Stimulated activated CD4-positive, alpha-beta T cell treated with anti-CD3 and anti-CD28 coated beads, Interleukin-1b, Interleukin-23, amount 100 ng/mL, for 4 hours (primary cell): ENCODE measurements at regions not wholly inside any gene's neighbourhood (a gene's known extent, or its start where the extent isn't known, plus 50 kb on each side); places are given as distances from the start of the nearest gene placed in this dataset.
A peak's percentile ranks its signal among the peaks of the same experiment; 100 is the strongest.
"Not testable (repeated sequence)": the region's sequence is repeated elsewhere in the genome, so short reads cannot be mapped to it uniquely, and the experiment has no call there.

Experiments used
- DNase-seq, 2 donors: peaks; one replicate each; pipeline ENCODE4 v3.0.0-alpha.2; 2020; ENCODE audit warnings: low read depth in 2 of 2

DNA sequence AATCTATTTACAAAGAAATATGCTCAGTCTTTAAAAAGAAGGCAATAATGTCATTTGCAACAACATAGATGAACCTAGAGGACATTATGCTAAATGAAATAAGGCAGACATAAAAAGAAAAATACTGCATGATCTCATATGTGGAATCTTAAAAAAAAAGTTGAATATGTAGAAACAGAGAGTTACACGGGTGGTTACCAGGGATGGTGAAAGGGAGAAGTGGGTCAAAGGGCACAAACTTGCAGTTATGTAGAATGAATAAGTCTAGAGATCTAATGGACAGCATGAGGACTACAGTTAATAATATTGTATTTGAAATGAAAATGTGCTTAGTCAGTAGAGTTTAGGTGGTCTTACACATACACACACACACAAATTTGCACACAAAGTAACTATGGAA is 88.2 kb upstream of the CCDC71L start:
- DNase-seq = no peak

DNA sequence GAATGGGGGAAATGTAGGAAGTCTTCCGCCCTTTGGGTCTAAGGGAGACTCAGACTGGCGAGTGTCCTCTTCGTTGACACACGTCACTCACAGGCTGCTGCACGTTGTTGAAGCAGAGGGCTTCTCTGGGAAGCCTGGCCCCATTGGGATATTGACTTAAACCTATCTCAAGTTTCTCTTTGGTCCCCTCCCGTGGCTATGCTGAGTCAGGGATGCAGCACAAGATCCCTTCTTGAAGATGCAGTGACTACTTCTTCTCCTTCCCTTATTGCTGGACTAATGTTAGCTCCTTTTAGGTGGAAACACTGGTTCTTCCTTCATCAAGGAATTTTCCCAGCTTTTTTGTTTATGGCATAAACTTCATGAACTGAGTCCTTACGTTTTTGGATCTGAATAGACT is 89.8 kb upstream of the CCDC71L start:
- no peak for DNase-seq

DNA sequence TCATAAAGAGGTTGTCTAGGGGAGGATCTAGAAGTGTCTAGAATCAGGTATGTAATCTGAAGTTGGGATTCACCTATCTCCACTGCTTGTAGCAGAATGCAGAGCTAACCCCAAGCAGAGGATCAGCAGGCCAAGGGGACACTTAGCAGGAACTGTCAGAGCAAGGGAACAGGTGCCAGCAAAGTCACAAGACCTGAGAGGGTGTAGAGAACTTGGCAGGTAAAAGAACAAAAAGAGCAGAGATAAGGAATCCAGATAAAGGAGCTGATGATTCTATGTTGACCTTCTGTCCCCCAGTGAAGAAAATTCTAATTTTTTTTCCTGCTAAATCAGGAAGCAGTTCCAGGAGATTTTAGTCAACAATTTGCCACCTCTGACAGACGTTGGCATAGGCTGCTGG is 91.4 kb upstream of the CCDC71L start:
- DNase-seq = no peak

DNA sequence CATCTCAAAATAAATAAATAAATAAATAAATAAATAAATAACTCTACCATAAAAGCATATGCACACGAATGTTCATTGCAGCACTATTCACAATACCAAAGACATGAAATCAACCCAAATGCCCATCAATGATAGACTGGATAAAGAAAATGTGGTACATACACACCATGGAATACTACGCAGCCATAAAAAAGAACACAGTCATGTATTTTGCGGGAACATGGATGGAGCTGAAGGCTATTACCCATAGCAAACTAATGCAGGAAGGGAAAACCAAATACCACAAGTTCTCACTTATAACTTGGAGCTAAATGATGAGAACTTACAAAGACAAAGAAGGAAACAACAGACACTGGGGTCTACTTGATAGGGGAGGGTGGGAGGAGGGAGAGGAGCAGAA is 94.1 kb upstream of the CCDC71L start:
- DNase-seq = not testable (repeated sequence)

DNA sequence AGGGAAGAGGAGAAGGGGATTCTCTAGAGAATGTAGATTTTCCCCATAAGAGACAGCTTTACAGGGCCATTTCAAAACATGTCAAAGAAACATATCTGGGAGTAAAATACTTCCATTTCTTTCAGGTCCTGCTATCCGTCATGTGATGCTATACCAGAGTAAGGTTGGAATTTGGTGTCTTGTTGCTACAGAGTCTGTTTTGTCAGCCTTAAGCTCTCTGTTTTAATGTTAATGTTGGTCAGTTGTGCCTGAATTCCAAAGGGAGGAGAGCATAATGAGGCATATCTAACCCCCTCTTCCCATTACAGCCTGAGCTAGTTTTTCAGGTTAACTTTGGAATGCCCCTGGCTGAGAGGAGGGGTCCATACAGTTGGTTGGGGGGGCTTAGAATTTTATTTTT is 94.7 kb upstream of the CCDC71L start:
- no peak for DNase-seq

- no peak for DNase-seq
Observed at GRCh38 chr7:106756071-106756470, 95.1 kb upstream of the CCDC71L start.

DNA sequence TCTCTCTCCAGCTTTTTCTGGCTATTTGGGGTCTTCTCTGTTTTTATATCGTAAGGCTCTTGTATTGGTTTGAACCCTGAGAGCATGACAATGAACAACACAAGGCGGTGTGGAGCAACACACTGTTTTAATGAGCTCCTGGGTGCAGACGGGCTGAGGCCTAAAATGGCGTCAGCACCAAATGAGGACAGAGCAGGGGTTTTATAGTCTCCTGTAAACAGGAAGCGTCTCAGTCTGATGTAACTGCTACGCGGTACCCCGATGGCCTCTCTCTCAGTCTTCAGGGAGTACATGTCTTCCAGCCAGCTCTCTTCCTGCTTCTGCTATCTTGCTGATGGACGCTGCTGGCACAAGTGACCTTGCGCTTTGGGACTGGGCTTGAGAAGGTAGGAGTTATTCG is 95.9 kb upstream of the CCDC71L start:
- DNase-seq = no peak

DNA sequence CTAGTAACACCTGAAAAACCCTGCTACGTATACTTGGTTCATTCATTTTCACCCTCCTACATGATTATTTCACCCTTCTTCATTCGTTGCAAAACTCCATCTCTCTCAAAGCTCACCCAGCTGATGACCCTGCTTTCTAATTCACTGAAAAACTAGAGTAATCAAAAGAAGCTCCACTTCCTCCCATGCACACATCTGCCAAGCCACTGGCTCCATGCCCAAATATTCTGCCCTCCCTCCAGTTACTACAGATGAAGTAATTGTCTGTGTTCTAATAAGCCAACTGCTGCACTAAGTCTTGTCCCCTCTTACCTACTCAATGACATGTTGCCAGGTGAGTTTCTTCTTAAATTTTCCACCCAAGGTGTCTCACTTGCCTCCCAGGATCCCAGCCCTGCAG is 96.9 kb upstream of the CCDC71L start:
- DNase-seq = no peak

GRCh38 chr7:106762845-106763244 is 101.9 kb upstream of the CCDC71L start:
- DNase-seq = not testable (repeated sequence)

DNA sequence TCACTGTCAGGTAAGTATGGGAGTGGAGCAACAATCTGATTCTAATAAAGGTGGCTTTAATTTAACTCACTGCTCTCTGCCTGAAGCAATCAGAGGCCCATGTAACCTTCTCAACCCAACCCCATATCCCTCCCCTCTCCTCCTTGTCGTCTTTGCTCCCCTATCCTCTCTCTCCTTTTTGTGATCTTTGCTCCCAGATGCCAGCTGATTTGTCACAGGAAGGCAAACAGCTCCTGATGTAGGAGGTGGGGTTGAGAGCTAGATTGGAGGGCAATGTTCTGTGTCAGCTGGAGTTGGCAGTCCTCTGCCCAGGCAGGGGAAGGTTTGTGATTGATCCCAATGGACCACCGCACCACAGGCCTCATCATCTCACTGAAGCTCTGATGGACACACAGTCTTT is 101.4 kb upstream of the PIK3CG start:
- DNase-seq = no peak

- no peak for DNase-seq
Observed at GRCh38 chr7:106765727-106766355, 99.2 kb upstream of the PIK3CG start.

GRCh38 chr7:106766551-106766950 is 98.5 kb upstream of the PIK3CG start:
- no peak for DNase-seq

DNA sequence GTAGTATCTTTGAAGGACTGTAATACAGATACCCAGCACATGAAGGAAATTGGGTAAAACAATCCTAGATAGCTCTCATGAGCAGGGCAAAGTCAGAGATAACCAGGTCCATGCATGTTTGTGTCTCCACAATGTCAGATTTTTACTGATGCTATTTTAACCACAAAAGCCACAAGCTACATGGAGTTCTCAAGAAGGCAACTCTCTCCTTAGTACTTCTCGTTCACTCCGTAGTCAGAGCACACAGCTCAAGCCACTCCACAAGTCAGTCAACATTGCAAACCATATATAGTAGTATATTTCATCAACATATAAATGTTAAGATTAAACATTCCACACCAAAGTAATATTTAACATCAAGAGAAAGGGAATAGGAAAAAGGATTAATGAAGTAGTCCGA is 98.0 kb upstream of the PIK3CG start:
- DNase-seq = no peak

DNA sequence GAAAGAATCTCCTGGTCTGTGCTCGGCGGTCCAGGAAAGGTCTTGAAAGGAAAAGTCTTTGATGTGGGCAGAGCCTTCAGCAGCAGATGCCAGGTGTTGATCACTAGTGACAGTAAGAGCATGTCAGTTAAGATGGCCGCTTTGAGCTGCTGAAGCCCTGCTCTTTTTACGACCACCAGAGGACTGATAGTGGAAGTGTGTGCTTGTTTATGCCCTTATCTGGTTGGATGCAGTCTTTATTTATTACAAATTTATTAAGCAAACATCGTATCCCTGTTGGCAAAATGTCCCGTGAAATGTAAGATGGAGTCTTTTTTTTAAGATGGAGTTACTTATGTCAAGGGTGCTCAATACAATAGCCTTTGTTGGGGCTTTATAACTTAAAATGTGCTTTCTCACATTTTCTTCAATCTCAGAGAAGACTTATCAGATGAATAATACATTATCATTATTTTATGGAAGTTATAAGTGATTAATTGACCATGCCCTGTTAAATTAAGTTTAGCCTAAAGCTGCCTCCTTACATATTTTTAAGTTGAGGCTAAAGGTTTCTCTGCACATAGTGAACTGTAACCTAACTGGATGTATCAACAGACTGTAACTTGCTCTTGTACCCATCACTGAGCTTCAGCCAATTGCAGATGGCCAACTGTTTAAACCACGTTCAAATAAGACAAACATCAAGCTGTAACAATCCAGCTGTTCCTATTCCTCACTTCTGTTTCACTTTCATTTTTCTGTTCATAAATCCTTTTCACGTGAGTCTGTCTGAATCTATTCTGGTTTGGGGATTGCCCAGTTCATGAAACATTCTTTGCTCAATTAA is 97.4 kb upstream of the PIK3CG start:
- no peak for DNase-seq

- no peak for DNase-seq
Observed at GRCh38 chr7:106768324-106768751, 96.7 kb upstream of the PIK3CG start.

- DNase-seq = no peak
Observed at GRCh38 chr7:106770191-106770590, 94.9 kb upstream of the PIK3CG start.

DNA sequence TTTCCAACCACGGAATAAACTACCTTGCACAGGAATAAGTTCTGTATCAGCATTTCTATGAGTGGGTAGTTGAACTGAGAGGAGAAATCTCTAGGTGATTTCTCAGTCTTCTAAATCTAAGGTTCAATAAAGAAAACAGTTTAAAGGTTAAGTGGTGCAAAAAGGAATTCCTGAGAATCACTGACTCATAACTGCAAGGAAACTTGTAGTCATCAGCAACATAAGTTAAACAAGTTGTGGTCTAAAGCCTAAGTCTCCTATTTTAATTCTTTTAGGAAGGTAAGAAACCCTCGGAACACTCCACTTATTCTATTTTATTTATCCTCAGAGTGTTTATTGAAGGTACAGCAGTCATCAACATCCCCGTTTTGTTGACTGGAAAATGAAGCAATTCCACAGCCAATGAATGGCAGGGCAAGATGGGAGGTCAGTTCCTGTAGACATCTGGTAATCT is 92.4 kb upstream of the PIK3CG start:
- DNase-seq = no peak

DNA sequence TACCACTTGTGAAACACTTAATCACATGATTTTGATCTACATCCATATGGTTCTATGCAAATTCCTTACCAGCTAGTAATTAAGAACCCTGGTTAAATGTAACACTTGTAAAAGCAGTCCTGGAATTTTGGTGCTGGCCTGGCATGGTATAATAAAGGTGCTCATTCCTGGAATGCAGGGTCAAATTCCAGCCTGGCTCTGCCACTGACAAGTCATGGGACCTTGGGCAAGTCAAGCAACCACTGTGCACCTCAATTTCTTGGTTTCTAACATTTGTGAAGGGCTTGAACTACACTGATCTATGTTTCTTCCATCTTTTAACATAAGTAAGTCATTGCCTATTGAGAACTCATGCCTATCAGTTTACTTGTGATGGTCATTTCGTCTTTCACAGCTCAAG is 91.9 kb upstream of the PIK3CG start:
- no peak for DNase-seq

DNA sequence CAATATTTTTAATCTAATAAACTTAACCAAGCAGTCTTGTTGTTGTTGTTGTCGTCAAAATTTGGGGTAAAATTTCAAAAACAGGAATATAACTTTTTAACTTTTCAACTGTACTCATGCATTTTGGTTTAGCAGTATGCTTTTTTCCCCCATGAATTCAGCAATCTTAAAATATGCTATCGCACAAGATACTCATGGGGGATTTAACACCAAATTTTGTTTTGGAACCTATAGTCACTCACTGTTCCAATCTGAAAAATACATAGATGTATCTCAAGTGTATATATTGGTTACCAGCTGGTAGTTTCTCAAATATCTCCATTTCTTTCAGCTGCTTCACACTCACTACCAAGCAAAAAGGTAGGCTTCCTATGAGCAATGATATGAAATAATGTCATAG is 91.4 kb upstream of the PIK3CG start:
- no peak for DNase-seq

DNA sequence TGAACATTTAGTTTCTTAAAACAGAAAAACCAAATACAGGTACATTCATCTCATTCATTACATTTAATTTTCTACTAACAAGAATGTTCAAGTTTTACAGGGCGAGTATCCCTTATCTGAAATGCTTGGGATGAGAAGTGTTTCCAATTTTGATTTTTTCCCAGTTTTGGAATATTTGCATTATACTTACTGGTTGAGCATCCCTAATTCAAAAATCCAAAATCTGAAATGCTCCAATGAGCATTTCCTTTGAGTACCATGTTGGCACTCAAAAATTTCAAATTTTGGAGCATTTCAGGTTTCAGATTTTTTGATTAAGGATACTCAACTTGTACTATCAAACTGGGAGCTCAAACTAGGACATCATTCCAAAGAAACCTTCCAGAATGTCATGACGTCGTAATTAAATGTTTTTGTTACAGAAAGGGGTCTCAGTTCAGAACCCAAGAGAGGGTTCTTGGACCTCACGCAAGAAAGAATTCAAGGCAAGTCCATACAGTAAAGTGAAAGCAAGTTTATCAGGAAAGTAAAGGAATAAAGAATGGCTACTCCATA is 90.8 kb upstream of the PIK3CG start:
- no peak for DNase-seq

- peak in 1 of 2 donors; percentile 30 for DNase-seq
Observed at GRCh38 chr7:106774768-106775551, 90.1 kb upstream of the PIK3CG start.

DNA sequence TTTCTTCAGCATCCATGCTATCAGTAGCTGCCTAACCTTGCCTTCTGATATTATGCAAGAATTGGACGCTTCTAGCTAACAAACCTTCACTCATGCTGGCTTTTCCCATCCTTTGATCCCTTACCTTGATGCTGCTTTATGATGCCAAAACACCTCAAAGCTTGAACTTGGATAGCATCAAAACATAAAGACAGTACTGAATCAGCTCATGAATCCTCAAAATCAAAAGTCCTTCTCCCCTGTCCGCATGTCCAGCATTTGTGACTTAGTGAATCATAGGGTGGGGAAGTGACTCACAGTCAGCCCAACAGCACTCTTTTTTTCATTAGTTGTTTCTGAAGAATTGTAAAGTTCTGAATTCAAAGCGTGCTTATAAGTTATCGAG is 89.5 kb upstream of the PIK3CG start:
- DNase-seq = no peak
